ENCODE measurements at regions not wholly inside any gene's neighbourhood (a gene's known extent, or its start where the extent isn't known, plus 50 kb on each side); places are given as distances from the start of the nearest gene placed in this dataset.
"Not testable (repeated sequence)": the region's sequence is repeated elsewhere in the genome, so short reads cannot be mapped to it uniquely, and the experiment has no call there.

DNA sequence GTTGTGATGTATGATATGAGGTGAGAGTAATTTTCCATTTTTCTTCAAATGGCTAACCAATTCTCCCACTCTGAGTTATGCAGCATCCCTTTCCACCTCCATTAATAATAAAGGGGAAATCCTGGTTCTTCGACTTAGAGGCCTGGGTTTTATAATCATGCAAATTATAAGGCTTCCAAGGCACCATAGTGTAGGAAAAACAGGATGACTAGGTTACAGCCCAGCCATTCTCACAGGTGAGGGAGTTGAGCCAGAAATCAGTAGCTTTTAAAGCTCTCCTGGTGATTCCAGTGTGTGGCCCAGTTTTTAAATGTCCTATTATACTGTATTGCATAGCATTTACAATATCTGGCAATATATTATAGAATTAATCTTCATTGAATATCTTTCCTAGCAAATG, 203.1 kb downstream of the ARHGEF9 start:
- H3K27me3 ChIP-seq (ENCODE audit: insufficient read depth, low read length): no peaks in the 10 kb centered on the region
- no peak overlapping the region for H3K4me3 ChIP-seq (ENCODE audit: low read depth, low read length)
- H3K27ac ChIP-seq (ENCODE audit: low read depth, low read length): no peak overlapping the region
- H2AFZ ChIP-seq (ENCODE audit: low read length, unreplicated experiment): no peak overlapping the region
- no peaks in the 10 kb centered on the region for H3K79me2 ChIP-seq (ENCODE audit: control insufficient read depth, insufficient read depth, low read length, unreplicated experiment)
- no peaks in the 10 kb centered on the region for H3K36me3 ChIP-seq (ENCODE audit: insufficient read depth, low read length)
- no peaks in the 10 kb centered on the region for H3K4me1 ChIP-seq (ENCODE audit: control insufficient read depth, insufficient read depth, low read length, unreplicated experiment)

- Histone ChIP-seq H3K4me3 (ENCODE audit: low read depth, low read length) (no peak overlapping the region), H2AFZ (ENCODE audit: low read length, unreplicated experiment) (no peak overlapping the region)
Measured at GRCh38 chrX:63581398-63581797, 203.6 kb downstream of the ARHGEF9 start.

GRCh38 chrX:63576533-63576932, 208.5 kb downstream of the ARHGEF9 start:
- Histone ChIP-seq H3K4me1 (ENCODE audit: control insufficient read depth, insufficient read depth, low read length, unreplicated experiment) (no peaks in the 10 kb centered on the region), H3K4me3 (ENCODE audit: low read depth, low read length) (no peak overlapping the region), H3K27ac (ENCODE audit: low read depth, low read length) (no peak overlapping the region), H2AFZ (ENCODE audit: low read length, unreplicated experiment) (no peak overlapping the region), H3K79me2 (ENCODE audit: control insufficient read depth, insufficient read depth, low read length, unreplicated experiment) (no peaks in the 10 kb centered on the region), H3K36me3 (ENCODE audit: insufficient read depth, low read length) (no peaks in the 10 kb centered on the region), H3K27me3 (ENCODE audit: insufficient read depth, low read length) (no peaks in the 10 kb centered on the region)

More at GRCh38 chrX:63581398-63581797, 203.6 kb downstream of the ARHGEF9 start:
- Histone ChIP-seq H3K27ac (ENCODE audit: low read depth, low read length) (no peak overlapping the region), H3K79me2 (ENCODE audit: control insufficient read depth, insufficient read depth, low read length, unreplicated experiment) (no peaks in the 10 kb centered on the region), H3K36me3 (ENCODE audit: insufficient read depth, low read length) (no peaks in the 10 kb centered on the region), H3K27me3 (ENCODE audit: insufficient read depth, low read length) (no peaks in the 10 kb centered on the region), H3K4me1 (ENCODE audit: control insufficient read depth, insufficient read depth, low read length, unreplicated experiment) (no peaks in the 10 kb centered on the region)

DNA sequence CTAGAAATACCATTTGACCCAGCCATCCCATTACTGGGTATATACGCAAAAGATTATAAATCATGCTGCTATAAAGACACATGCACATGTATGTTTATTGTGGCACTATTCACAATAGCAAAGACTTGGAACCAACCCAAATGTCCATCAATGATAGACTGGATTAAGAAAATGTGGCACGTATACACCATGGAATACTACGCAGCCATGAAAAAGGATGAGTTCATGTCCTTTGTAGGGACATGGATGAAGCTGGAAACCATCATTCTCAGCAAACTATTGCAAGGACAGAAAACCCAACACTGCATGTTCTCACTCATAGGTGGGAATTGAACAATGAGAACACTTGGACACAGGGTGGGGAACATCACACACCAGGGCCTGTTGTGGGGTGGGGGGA, 209.3 kb downstream of the ARHGEF9 start:
- H3K27ac ChIP-seq (ENCODE audit: low read depth, low read length); H3K4me1 ChIP-seq (ENCODE audit: control insufficient read depth, insufficient read depth, low read length, unreplicated experiment); H3K4me3 ChIP-seq (ENCODE audit: low read depth, low read length); H3K36me3 ChIP-seq (ENCODE audit: insufficient read depth, low read length); H3K79me2 ChIP-seq (ENCODE audit: control insufficient read depth, insufficient read depth, low read length, unreplicated experiment); H3K27me3 ChIP-seq (ENCODE audit: insufficient read depth, low read length); H2AFZ ChIP-seq (ENCODE audit: low read length, unreplicated experiment): not testable (repeated sequence)

DNA sequence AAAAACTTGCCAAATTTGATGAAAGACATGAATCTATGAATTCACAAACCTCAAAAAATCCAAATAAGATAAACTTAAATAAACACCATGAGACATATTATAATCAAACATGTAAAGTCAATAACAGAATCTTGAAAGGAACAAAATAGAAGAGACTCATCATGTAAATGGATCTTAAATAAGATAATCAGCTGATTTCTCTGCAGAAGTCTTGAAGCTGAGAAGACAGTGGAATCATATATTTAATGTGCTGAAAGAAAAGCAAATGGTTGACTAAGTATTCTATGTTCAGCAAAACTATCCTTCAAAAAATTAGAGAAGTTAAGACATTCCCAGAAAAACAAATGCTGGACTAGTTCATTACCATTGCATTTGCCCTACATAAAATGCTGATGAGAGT, 215.7 kb upstream of the SPIN4 start:
- Histone ChIP-seq H3K4me3 (ENCODE audit: low read depth, low read length) (no peak overlapping the region), H3K27ac (ENCODE audit: low read depth, low read length) (no peak overlapping the region), H2AFZ (ENCODE audit: low read length, unreplicated experiment) (no peak overlapping the region), H3K79me2 (ENCODE audit: control insufficient read depth, insufficient read depth, low read length, unreplicated experiment) (no peaks in the 10 kb centered on the region), H3K27me3 (ENCODE audit: insufficient read depth, low read length) (no peaks in the 10 kb centered on the region), H3K4me1 (ENCODE audit: control insufficient read depth, insufficient read depth, low read length, unreplicated experiment) (peaks cover 3% of the 10 kb centered on the region), H3K36me3 (ENCODE audit: insufficient read depth, low read length) (no peaks in the 10 kb centered on the region)

- Histone ChIP-seq H3K4me3 (ENCODE audit: low read depth, low read length) (peak overlapping the region; percentile 96), H3K4me1 (ENCODE audit: control insufficient read depth, insufficient read depth, low read length, unreplicated experiment) (peaks cover 5% of the 10 kb centered on the region), H3K27me3 (ENCODE audit: insufficient read depth, low read length) (no peaks in the 10 kb centered on the region), H2AFZ (ENCODE audit: low read length, unreplicated experiment) (peak overlapping the region; percentile 96), H3K27ac (ENCODE audit: low read depth, low read length) (no peak overlapping the region), H3K79me2 (ENCODE audit: control insufficient read depth, insufficient read depth, low read length, unreplicated experiment) (peaks cover 33% of the 10 kb centered on the region), H3K36me3 (ENCODE audit: insufficient read depth, low read length) (no peaks in the 10 kb centered on the region)
Measured at GRCh38 chrX:63561425-63561824, 210.3 kb upstream of the SPIN4 start.

DNA sequence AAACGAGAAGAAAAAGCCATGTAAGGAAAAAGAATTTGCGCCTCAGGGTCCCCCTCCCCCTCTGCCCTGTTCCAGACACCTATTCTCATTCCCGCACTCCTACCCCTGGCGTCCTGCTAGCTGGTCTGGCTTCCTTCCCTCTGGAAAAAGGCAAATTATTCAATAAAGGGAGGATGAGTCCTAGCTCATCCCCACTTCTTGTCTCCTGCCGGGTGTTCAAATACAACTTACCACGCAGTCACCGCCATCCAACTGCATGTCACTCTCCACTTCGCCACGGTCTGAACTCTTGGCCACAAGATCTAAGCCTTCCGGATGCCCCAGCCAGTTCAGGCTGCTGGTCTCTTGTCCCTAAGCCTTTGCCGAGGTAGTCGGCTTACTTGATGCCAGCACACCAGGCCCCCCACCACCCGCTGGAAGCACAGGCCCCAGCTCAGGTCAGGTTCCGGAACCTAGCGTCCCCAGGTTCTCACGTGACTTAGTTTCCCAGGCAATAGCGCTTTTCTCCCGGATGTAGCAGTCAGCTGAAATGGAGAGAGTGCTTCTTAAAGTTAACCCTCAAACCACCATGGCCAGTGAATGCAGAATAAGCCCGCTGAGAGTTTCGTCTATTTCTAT, 209.6 kb upstream of the SPIN4 start:
- H3K4me1 ChIP-seq (ENCODE audit: control insufficient read depth, insufficient read depth, low read length, unreplicated experiment): peaks cover 5% of the 10 kb centered on the region
- peaks cover 33% of the 10 kb centered on the region for H3K79me2 ChIP-seq (ENCODE audit: control insufficient read depth, insufficient read depth, low read length, unreplicated experiment)
- no peaks in the 10 kb centered on the region for H3K36me3 ChIP-seq (ENCODE audit: insufficient read depth, low read length)
- H3K27ac ChIP-seq (ENCODE audit: low read depth, low read length): peak overlapping the region; percentile 58
- H3K27me3 ChIP-seq (ENCODE audit: insufficient read depth, low read length): no peaks in the 10 kb centered on the region
- peak overlapping the region; percentile 96 for H2AFZ ChIP-seq (ENCODE audit: low read length, unreplicated experiment)
- peak overlapping the region; percentile 96 for H3K4me3 ChIP-seq (ENCODE audit: low read depth, low read length)

- Histone ChIP-seq H2AFZ (ENCODE audit: low read length, unreplicated experiment) (no peak overlapping the region), H3K4me1 (ENCODE audit: control insufficient read depth, insufficient read depth, low read length, unreplicated experiment) (no peaks in the 10 kb centered on the region)
Measured at GRCh38 chrX:63551856-63552255, 200.7 kb upstream of the SPIN4 start.

GRCh38 chrX:63530654-63531053, 179.5 kb upstream of the SPIN4 start:
- peaks cover 5% of the 10 kb centered on the region for H3K79me2 ChIP-seq (ENCODE audit: control insufficient read depth, insufficient read depth, low read length, unreplicated experiment)

More at GRCh38 chrX:63551856-63552255, 200.7 kb upstream of the SPIN4 start:
- peaks cover under 1% of the 10 kb centered on the region for H3K79me2 ChIP-seq (ENCODE audit: control insufficient read depth, insufficient read depth, low read length, unreplicated experiment)
- no peaks in the 10 kb centered on the region for H3K27me3 ChIP-seq (ENCODE audit: insufficient read depth, low read length)
- no peaks in the 10 kb centered on the region for H3K36me3 ChIP-seq (ENCODE audit: insufficient read depth, low read length)
- no peak overlapping the region for H3K4me3 ChIP-seq (ENCODE audit: low read depth, low read length)
- H3K27ac ChIP-seq (ENCODE audit: low read depth, low read length): no peak overlapping the region

GRCh38 chrX:63529961-63530360, 178.8 kb upstream of the SPIN4 start:
- H3K79me2 ChIP-seq (ENCODE audit: control insufficient read depth, insufficient read depth, low read length, unreplicated experiment): peaks cover 5% of the 10 kb centered on the region

More at GRCh38 chrX:63530654-63531053, 179.5 kb upstream of the SPIN4 start:
- no peak overlapping the region for H3K4me3 ChIP-seq (ENCODE audit: low read depth, low read length)
- H3K36me3 ChIP-seq (ENCODE audit: insufficient read depth, low read length): no peaks in the 10 kb centered on the region
- no peaks in the 10 kb centered on the region for H3K4me1 ChIP-seq (ENCODE audit: control insufficient read depth, insufficient read depth, low read length, unreplicated experiment)
- H2AFZ ChIP-seq (ENCODE audit: low read length, unreplicated experiment): no peak overlapping the region
- H3K27ac ChIP-seq (ENCODE audit: low read depth, low read length): no peak overlapping the region
- no peaks in the 10 kb centered on the region for H3K27me3 ChIP-seq (ENCODE audit: insufficient read depth, low read length)

GRCh38 chrX:63526863-63527262, 175.7 kb upstream of the SPIN4 start:
- Histone ChIP-seq H2AFZ (ENCODE audit: low read length, unreplicated experiment) (no peak overlapping the region), H3K79me2 (ENCODE audit: control insufficient read depth, insufficient read depth, low read length, unreplicated experiment) (peaks cover 5% of the 10 kb centered on the region), H3K36me3 (ENCODE audit: insufficient read depth, low read length) (no peaks in the 10 kb centered on the region), H3K27me3 (ENCODE audit: insufficient read depth, low read length) (no peaks in the 10 kb centered on the region), H3K4me3 (ENCODE audit: low read depth, low read length) (no peak overlapping the region), H3K27ac (ENCODE audit: low read depth, low read length) (no peak overlapping the region), H3K4me1 (ENCODE audit: control insufficient read depth, insufficient read depth, low read length, unreplicated experiment) (no peaks in the 10 kb centered on the region)

More at GRCh38 chrX:63529961-63530360, 178.8 kb upstream of the SPIN4 start:
- Histone ChIP-seq H2AFZ (ENCODE audit: low read length, unreplicated experiment) (no peak overlapping the region), H3K4me1 (ENCODE audit: control insufficient read depth, insufficient read depth, low read length, unreplicated experiment) (no peaks in the 10 kb centered on the region), H3K27me3 (ENCODE audit: insufficient read depth, low read length) (no peaks in the 10 kb centered on the region), H3K4me3 (ENCODE audit: low read depth, low read length) (no peak overlapping the region), H3K27ac (ENCODE audit: low read depth, low read length) (no peak overlapping the region), H3K36me3 (ENCODE audit: insufficient read depth, low read length) (no peaks in the 10 kb centered on the region)
